Activated CD4-positive, alpha-beta memory T cell treated with anti-CD3 and anti-CD28 coated beads, Interleukin-2, amount 10 ng/mL, durations not matched to agents 7 days and 5 days (primary cell): ENCODE measurements at regions not wholly inside any gene's neighbourhood (a gene's known extent, or its start where the extent isn't known, plus 50 kb on each side); places are given as distances from the start of the nearest gene placed in this dataset.
"Not testable (repeated sequence)": the region's sequence is repeated elsewhere in the genome, so short reads cannot be mapped to it uniquely, and the experiment has no call there.

Source experiments
- CTCF ChIA-PET: fragments of 350-600 bp; sonication (Branson Sonifier 250); formaldehyde crosslinking; loops from one replicate; lab custom pipeline; 2021; ENCODE audit warnings: antibody characterized with exemption, inconsistent platforms; lab: Charles Lee
- POLR2A ChIA-PET: fragments of 350-600 bp; sonication (Branson Sonifier 250); formaldehyde crosslinking; loops from one replicate; lab custom pipeline; 2021; ENCODE audit warnings: antibody characterized with exemption; lab: Charles Lee
- DNase-seq: peaks from one replicate; pipeline ENCODE4 v3.0.0-alpha.2; 2020
- H3K27ac Mint-ChIP-seq: one replicate; pipeline ENCODE4 v1.8.0; 2021; ENCODE audit warnings: mild to moderate bottlenecking, mixed read lengths
- H3K27me3 Mint-ChIP-seq: one replicate; pipeline ENCODE4 v1.8.0; 2021; ENCODE audit warnings: mixed read lengths
- H3K36me3 Mint-ChIP-seq: one replicate; pipeline ENCODE4 v1.8.0; 2021; ENCODE audit warnings: low read depth, mixed read lengths
- H3K4me1 Mint-ChIP-seq: one replicate; pipeline ENCODE4 v1.8.0; 2021; ENCODE audit warnings: mixed read lengths
- H3K4me3 Mint-ChIP-seq: one replicate; pipeline ENCODE4 v1.8.0; 2021; ENCODE audit warnings: mild to moderate bottlenecking, mixed read lengths
- H3K9me3 Mint-ChIP-seq: one replicate; pipeline ENCODE4 v1.8.0; 2021; ENCODE audit warnings: mixed read lengths

DNA sequence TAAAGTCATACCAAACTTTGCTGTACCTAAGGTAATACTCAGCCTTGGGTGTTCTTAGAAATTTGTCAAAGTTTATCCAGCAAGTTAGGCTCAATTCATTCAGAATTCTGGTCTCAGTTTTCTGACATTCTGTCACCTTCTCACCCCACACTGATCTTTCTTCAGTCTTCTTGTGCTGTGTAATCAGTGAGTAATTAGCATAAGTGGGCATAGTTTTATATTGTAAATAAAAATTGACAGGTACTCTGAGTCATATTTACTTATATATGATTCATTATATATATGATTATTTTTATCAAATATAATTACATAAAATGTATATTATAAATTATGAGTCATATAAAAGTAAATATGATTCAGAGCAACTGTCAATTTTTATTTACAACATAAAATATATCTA is 170.9 kb upstream of the MAGI2 start:
- H3K36me3 Mint-ChIP-seq = no peaks in the 10 kb centered on the region
- ChIA-PET CTCF (no interaction called here), POLR2A (no interaction called here)
- H3K9me3 Mint-ChIP-seq = peaks cover 2% of the 10 kb centered on the region
- no peaks in the 10 kb centered on the region for H3K4me1 Mint-ChIP-seq
- H3K27me3 Mint-ChIP-seq = no peaks in the 10 kb centered on the region
- H3K27ac Mint-ChIP-seq = no peak overlapping the region
- H3K4me3 Mint-ChIP-seq = no peak overlapping the region
- no peak for DNase-seq

GRCh38 chr7:79622781-79623180 is 169.3 kb upstream of the MAGI2 start:
- H3K9me3 Mint-ChIP-seq = peaks cover 2% of the 10 kb centered on the region
- ChIA-PET POLR2A (no interaction called here), CTCF (no interaction called here)
- no peaks in the 10 kb centered on the region for H3K4me1 Mint-ChIP-seq
- H3K36me3 Mint-ChIP-seq = no peaks in the 10 kb centered on the region
- no peak overlapping the region for H3K27ac Mint-ChIP-seq
- H3K4me3 Mint-ChIP-seq = no peak overlapping the region
- no peaks in the 10 kb centered on the region for H3K27me3 Mint-ChIP-seq
- DNase-seq = no peak

GRCh38 chr7:79620291-79620690 is 166.8 kb upstream of the MAGI2 start:
- ChIA-PET POLR2A (no interaction called here), CTCF (no interaction called here)
- H3K27me3 Mint-ChIP-seq = no peaks in the 10 kb centered on the region
- no peak overlapping the region for H3K4me3 Mint-ChIP-seq
- H3K4me1 Mint-ChIP-seq = no peaks in the 10 kb centered on the region
- no peaks in the 10 kb centered on the region for H3K36me3 Mint-ChIP-seq
- no peak for DNase-seq
- peaks cover 6% of the 10 kb centered on the region for H3K9me3 Mint-ChIP-seq
- H3K27ac Mint-ChIP-seq = no peak overlapping the region

- DNase-seq = no peak
- no peak overlapping the region for H3K4me3 Mint-ChIP-seq
- ChIA-PET POLR2A (no interaction called here), CTCF (no interaction called here)
- no peaks in the 10 kb centered on the region for H3K36me3 Mint-ChIP-seq
- no peaks in the 10 kb centered on the region for H3K4me1 Mint-ChIP-seq
- peaks cover 6% of the 10 kb centered on the region for H3K9me3 Mint-ChIP-seq
- H3K27me3 Mint-ChIP-seq = no peaks in the 10 kb centered on the region
- no peak overlapping the region for H3K27ac Mint-ChIP-seq
These were observed 165.7 kb upstream of the MAGI2 start for GRCh38 chr7:79619216-79619615.

DNA sequence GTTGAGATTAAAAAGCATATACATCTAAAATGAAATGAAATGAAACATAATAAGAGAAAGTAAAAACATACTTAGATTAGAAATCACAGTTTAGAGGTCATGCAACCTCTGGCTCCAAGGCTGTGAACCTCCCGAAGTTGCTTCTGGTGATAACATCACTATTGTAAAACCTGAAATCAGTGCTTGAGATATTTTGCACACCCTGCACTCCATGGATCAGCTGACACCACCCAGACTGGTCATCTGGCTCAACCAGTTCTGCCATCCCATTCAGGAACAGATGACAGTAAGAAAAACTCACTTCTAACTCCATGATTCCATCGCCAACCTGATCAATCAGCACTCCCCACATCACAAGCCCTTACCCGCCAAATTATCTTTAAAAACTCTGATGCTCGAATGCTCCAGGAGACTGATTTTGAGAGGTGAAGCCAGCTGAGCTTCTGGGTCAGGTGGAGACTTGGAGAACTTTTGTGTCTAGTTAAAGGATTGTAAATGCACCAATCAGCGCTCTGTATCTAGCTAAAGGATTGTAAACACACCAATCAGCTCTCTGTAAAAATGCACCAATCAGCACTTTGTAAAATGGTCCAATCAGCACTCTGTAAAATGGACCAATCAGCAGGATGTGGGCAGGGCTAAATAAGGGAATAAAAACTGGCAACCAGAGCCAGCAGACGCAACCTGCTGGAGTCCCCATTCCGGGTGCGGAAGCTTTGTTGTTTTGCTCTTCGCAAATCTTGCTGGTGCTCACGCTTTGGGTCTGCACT is 162.6 kb upstream of the MAGI2 start:
- no peak overlapping the region for H3K4me3 Mint-ChIP-seq
- CTCF ChIA-PET = no interaction called here
- H3K27me3 Mint-ChIP-seq = no peaks in the 10 kb centered on the region
- DNase-seq = no peak
- POLR2A ChIA-PET = no interaction called here
- peaks cover 10% of the 10 kb centered on the region for H3K9me3 Mint-ChIP-seq
- H3K4me1 Mint-ChIP-seq = no peaks in the 10 kb centered on the region
- H3K27ac Mint-ChIP-seq = no peak overlapping the region
- no peaks in the 10 kb centered on the region for H3K36me3 Mint-ChIP-seq

GRCh38 chr7:79615466-79615865 is 162.0 kb upstream of the MAGI2 start:
- Mint-ChIP-seq H3K27ac (no peak overlapping the region), H3K9me3 (peaks cover 10% of the 10 kb centered on the region), H3K36me3 (no peaks in the 10 kb centered on the region), H3K4me1 (no peaks in the 10 kb centered on the region), H3K4me3 (no peak overlapping the region), H3K27me3 (no peaks in the 10 kb centered on the region)
- POLR2A ChIA-PET = no interaction called here
- CTCF ChIA-PET = no interaction called here
- no peak for DNase-seq

DNA sequence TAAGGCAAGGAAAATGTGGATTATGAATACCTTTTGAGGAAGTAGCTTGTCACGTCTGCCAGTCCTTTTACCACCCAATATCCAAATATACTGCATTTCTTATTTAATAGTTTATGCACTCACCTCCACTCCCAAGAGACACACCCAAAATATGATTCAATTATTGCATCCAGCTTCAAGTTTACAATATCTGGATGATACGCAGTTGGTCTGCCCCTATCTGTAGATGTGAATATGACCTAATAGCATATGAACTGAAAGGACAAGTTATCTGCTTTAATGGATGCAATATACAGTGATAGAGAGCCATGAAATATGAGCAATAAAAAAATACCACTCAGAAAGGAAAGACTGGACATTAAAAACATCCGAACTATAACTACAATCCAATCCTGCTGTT is 159.4 kb upstream of the MAGI2 start:
- POLR2A ChIA-PET = no interaction called here
- H3K27me3 Mint-ChIP-seq = no peaks in the 10 kb centered on the region
- no peak for DNase-seq
- H3K4me1 Mint-ChIP-seq = no peaks in the 10 kb centered on the region
- H3K4me3 Mint-ChIP-seq = no peak overlapping the region
- CTCF ChIA-PET = no interaction called here
- H3K9me3 Mint-ChIP-seq = peaks cover 8% of the 10 kb centered on the region
- H3K27ac Mint-ChIP-seq = no peak overlapping the region
- no peaks in the 10 kb centered on the region for H3K36me3 Mint-ChIP-seq

- no peak overlapping the region for H3K27ac Mint-ChIP-seq
- CTCF ChIA-PET = no interaction called here
- H3K4me1 Mint-ChIP-seq = no peaks in the 10 kb centered on the region
- H3K9me3 Mint-ChIP-seq = peaks cover 8% of the 10 kb centered on the region
- H3K36me3 Mint-ChIP-seq = no peaks in the 10 kb centered on the region
- POLR2A ChIA-PET = no interaction called here
- no peak overlapping the region for H3K4me3 Mint-ChIP-seq
- no peak for DNase-seq
- no peaks in the 10 kb centered on the region for H3K27me3 Mint-ChIP-seq
These were observed 158.6 kb upstream of the MAGI2 start for GRCh38 chr7:79612022-79612421.

DNA sequence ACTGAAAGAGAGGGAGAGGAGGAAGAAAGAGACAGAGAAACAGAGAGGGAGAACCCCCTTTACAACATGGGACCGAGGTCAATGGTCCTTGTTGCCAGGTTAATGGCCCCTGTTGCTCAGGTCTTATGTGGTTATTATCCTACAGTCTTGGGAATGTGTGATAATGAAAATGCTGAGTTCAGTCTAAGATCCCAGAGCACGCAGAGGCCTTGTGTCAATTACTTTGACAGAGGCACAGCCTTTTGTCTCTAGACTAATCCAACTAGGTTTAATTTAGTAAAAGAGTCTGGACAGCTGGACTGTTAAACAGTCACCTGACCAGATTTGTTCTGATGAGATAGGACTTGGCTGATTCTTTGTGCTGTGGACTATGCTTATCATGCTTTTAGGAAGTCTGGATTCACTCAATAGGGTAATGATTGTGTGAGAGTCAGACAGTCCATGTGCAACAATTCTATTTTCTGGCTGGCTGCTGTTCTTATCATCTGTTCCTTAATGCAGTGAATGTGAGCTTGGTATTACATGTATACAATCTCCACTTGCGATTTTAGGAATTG is 157.4 kb upstream of the MAGI2 start:
- H3K27me3 Mint-ChIP-seq = no peaks in the 10 kb centered on the region
- H3K4me3 Mint-ChIP-seq = no peak overlapping the region
- ChIA-PET POLR2A (no interaction called here), CTCF (no interaction called here)
- no peak overlapping the region for H3K27ac Mint-ChIP-seq
- no peaks in the 10 kb centered on the region for H3K36me3 Mint-ChIP-seq
- DNase-seq = no peak
- peaks cover 6% of the 10 kb centered on the region for H3K9me3 Mint-ChIP-seq
- H3K4me1 Mint-ChIP-seq = no peaks in the 10 kb centered on the region

DNA sequence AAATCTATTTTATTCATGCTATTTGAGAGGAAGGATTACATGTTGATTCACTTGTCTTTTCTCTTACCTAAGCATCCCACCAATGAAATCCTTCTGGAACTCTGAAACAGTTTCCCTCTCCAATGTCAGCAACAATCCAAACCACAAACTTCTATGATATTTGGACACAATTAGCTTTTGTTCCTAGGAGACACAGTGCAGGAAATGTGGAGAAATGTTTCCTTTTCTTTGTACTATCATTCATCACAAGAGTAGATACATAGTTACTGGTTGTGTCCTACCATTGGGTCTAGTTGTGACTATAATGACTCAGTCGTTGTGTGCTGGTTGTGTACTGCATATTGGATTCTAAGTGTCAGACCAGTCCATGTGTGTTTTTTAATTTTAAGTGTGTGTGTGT is 156.8 kb upstream of the MAGI2 start:
- H3K4me3 Mint-ChIP-seq = no peak overlapping the region
- DNase-seq = no peak
- ChIA-PET POLR2A (no interaction called here), CTCF (no interaction called here)
- peaks cover 6% of the 10 kb centered on the region for H3K9me3 Mint-ChIP-seq
- H3K36me3 Mint-ChIP-seq = no peaks in the 10 kb centered on the region
- H3K27ac Mint-ChIP-seq = no peak overlapping the region
- H3K27me3 Mint-ChIP-seq = no peaks in the 10 kb centered on the region
- H3K4me1 Mint-ChIP-seq = no peaks in the 10 kb centered on the region

DNA sequence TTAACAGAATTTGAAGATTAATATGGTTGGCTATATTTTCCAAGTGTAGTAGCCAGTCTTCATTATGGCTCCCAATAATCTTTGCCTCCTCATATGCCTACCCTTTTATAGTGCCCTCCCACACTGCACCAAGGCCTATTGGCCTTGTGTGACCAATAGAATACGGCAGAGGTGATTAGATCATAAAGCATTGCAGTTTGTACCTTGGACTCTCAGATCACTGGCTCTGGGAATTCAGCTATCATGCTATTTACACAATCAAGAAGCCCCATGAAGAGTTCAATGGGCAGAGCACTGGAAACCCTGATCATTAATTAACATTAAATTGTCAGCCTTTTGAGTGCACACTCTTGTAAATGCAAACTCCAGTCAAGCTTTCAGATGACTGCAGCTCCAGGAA is 154.5 kb upstream of the MAGI2 start:
- no peaks in the 10 kb centered on the region for H3K4me1 Mint-ChIP-seq
- ChIA-PET POLR2A (no interaction called here), CTCF (no interaction called here)
- no peaks in the 10 kb centered on the region for H3K27me3 Mint-ChIP-seq
- no peak overlapping the region for H3K27ac Mint-ChIP-seq
- no peak overlapping the region for H3K4me3 Mint-ChIP-seq
- H3K36me3 Mint-ChIP-seq = no peaks in the 10 kb centered on the region
- no peak for DNase-seq
- H3K9me3 Mint-ChIP-seq = peaks cover 11% of the 10 kb centered on the region

DNA sequence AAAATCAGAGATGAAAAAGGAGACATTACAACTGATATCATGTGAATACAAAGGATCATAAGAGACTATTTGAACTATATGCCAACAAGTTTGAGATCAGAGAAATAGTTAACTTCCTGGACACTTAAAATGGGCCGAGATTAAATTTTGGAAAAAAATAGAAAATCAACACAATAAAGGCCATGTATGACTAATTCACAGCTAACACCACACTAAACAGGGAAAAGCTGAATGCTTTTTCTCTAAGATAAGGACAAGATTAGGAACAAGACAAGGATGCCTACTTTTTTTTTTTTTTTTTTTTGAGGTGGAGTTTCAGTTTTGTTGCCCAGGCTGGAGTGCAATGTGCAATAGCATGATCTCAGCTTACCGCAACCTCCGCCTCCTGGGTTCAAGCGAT is 151.4 kb upstream of the MAGI2 start:
- ChIA-PET CTCF (no interaction called here), POLR2A (no interaction called here)
- Mint-ChIP-seq H3K27ac (no peak overlapping the region), H3K9me3 (peaks cover 8% of the 10 kb centered on the region), H3K36me3 (no peaks in the 10 kb centered on the region), H3K4me3 (no peak overlapping the region), H3K27me3 (no peaks in the 10 kb centered on the region), H3K4me1 (no peaks in the 10 kb centered on the region)
- DNase-seq = no peak

- ChIA-PET CTCF (no interaction called here), POLR2A (no interaction called here)
- Mint-ChIP-seq H3K27me3 (no peaks in the 10 kb centered on the region), H3K27ac (no peak overlapping the region), H3K9me3 (peaks cover 2% of the 10 kb centered on the region), H3K36me3 (no peaks in the 10 kb centered on the region), H3K4me1 (no peaks in the 10 kb centered on the region), H3K4me3 (no peak overlapping the region)
- no peak for DNase-seq
These were observed 144.9 kb upstream of the MAGI2 start for GRCh38 chr7:79598351-79598750.

GRCh38 chr7:79594671-79595070 is 141.2 kb upstream of the MAGI2 start:
- H3K9me3 Mint-ChIP-seq, H3K27ac Mint-ChIP-seq, CTCF ChIA-PET, H3K36me3 Mint-ChIP-seq, POLR2A ChIA-PET, H3K4me1 Mint-ChIP-seq, H3K4me3 Mint-ChIP-seq, DNase-seq, H3K27me3 Mint-ChIP-seq: not testable (repeated sequence)
